GM04503 (cell line): ENCODE measurements at regions not wholly inside any gene's neighbourhood (a gene's known extent, or its start where the extent isn't known, plus 50 kb on each side); places are given as distances from the start of the nearest gene placed in this dataset.
"Not testable (repeated sequence)": the region's sequence is repeated elsewhere in the genome, so short reads cannot be mapped to it uniquely, and the experiment has no call there.

ENCODE experiments used
- DNase-seq: peaks from one replicate; pipeline ENCODE4 v3.0.0-alpha.2; 2012; ENCODE audit warnings: low read depth

DNA sequence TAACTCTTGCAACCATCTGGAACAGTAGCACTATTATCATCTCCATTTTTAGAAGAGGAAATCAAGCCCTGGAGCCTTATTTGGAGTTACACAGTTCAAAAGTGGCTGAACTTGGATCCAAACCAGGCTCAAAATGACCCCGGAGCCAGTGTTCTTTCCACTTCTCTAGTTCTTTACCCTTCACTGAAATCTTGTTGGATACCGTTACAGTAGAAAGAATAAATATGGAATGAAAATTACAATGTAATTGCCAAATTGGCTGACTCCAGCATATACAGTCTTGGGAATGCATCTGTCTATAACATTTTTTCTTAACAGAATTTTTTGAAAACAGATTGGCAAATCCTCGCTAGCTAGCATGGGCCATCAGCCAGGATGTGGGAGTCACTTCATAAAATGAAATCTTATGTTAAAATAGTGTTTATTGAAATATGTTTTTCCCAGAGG lies 261.4 kb downstream of the CTH start:
- no peak for DNase-seq

DNA sequence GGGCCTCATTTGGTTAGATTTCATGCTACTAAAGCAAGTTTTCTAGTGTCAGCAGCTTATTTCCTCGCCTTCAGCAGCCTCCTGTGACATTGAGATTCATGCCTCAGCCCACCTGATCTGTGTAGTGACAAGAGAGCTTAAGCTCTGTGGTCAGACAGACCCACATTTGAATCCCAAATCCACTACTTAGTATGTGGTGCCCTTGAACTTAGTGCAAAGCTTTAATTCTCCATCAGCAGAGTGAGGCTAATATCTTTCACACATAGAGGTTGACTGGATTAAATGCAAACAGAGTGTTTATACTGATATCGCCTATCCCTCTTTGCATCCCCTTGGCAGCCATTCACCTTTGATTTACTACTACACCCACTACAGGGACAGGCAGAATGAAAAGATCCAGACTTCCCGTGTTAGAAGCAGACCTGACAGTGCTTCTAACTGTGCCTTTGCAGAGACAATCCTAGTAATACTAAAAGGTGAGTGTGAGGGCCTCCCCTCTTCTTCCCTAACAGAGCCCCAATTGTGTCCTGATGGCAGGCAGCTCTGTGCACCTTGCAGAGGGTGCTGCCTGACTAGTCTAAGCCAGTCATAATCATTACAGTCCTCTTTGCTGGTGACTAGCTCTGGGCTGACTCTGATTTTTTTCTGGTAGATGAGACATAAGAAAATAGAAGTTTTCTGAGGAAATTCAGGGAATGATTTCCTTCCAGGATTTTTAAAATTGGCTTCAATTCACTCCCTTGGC lies 264.0 kb downstream of the CTH start:
- DNase-seq, result no peak

DNA sequence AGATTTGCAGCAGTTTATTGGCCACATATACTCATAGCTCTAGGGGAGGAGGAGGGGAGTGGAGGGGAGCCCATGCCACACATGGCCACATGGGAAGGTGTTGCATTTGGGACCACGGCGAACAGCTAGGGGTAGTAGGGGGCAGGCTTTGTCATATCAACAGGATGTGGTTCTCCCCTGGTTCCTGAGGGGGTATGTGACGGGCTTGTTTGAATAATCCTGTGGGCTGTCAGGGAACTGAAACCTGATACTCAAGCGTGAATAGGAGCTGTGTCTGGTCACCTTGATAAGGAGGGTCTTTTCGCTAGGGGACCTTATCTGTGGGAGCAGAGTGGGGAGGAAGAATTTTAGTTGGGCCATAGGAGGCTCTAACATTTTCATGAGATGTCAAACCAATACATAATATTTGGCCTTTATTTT lies 264.7 kb downstream of the CTH start:
- DNase-seq, result no peak

DNA sequence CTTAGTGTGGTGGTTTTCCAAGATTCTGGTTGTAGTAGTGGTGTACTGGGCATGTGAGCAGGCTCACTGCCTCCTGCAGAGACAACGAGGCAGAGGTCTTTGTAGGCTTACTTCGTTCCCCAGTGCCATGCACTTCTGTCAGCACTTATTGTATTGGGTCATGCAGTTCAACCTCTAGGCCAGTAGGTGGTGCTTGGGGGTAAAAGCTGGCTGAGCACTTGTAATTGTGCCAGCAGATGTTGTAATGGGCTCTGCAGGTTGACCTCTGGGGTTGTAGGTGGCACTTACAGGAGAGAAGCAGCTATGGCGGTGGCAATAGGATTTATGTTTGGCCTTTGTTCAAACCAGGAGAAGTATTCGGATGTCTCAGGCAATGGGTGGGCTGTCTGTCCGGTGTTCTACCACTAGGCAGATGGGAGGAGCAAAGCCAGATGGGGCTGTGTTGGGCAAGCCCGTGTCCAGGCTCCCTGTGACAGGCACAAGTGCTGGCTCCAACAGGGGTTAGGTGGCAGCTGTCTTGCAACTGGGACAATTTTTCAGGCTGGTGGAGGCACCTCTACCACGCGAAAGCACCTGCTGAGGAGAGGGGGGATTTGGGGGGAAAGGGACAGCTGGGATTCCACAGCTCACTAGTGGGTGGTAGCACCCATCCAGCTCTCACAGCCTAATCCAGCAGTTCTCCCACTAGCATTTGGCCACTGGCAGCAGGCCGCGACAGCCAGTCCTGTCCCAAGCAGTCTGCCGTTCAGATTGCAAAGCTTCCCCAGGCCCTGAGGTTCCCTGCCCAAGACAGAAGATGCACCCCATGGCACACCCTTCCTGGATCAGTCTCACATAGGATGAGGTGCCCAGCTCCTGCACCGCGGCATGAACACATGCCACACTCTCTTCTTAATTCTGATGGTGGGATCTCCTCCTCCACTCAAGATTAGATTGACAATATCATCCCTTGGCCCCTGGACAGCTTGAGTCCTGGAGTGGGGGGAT lies 274.5 kb downstream of the CTH start:
- no peak for DNase-seq

DNA sequence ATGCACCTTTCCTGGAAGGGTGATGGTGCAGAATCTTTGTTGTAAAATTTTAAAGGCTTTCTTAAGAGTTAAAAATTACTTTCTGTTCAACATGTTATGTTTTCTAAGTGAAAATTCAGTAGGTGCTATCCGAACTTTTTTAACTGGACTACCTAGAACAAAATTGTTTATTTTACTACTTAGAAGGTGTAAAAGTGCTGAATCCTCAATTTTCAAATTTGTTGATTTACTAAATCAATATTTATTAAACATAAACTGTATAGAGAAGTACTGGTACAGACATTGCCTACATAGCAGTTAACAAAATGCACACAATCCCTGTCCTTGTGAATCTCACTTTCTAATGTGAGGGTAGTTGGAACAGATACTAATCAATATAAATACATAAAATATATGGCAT lies 277.5 kb downstream of the CTH start:
- no peak for DNase-seq

DNA sequence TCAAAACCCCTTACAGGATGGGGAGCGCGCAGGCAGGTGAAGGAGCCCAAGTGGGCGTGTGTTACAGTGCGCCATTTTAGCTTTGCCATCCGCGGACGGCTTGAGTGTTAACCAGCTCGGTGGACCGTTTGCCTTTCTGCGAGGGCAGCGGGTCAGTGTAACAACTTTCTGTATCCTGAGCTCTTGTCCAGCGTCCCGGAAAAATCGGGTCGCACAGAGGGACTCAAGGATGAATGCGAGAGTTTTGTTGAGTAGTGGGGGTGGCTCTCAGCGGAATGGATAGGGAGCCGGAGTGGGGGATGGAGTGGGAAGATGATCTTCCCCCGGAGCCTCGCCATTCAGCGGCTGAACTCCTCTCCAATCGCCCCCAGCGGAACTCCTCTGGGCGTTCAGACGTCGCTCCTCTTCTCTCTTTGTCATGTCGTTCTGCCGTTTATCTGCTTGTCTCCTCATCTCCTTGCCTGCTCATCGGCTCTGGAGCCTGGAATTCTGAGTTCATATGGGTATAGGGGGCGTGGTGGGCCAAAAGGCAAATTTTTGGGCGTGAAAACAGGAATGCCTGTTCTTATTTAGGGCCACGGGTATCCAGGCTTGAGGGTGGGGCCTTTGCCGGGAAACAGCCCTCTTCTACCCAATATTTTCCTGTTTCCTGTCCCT lies 295.4 kb downstream of the CTH start:
- no peak for DNase-seq

DNA sequence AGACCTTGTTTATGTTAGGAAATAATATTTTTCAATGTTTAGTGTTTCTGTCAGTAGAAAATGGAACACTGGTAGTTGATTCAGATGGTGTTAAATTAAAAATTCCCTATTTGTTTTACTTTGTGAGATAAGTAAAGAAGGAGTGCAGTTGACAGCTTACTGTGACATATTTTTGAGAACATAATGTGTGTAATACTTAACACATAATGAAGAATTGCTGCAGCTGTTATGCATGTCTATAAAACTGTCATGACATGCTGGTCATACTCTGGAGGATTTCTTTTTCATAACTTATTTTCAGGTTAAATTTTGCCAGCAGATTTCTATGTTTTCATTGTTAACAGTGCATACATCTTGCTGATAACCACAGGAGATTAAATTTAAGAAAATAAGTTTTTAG lies 296.1 kb downstream of the CTH start:
- no peak for DNase-seq

DNA sequence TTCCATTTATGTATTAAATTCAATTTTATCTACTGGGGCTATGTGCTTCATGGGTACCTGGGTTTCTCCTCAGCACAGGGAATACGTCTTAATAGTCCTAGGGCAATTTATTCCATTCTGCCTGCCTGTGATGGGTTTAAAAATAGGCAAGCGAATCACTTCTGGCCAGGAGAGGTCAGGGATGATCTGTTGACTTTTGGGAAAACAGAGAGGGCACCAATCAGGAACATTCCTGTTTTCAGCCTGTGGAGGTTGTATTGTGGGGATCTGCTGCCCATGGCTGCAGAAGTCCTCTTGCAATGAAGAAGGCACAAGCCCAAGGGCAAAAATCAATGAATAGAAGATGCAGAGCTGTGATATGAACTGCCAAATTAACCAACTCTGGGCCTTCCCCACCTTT lies 303.1 kb downstream of the CTH start:
- no peak for DNase-seq

DNA sequence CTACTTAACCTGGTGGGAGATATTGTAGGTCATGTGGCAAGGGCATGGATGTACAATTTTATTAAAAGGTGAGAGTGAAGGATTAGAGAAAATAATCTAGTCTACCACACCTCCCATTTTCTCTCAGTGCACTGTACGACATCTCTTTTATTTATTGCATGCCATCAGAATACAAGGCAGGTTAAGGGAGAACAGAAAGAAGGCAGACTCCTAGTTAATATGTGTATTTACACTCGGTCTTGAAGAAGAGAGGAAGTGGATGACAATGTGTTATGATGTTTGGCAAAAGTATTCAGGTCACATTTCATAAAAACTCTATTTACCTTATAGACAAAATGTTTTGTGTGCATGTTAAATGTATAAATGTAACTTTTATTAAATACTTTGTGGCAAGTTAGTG lies 306.1 kb downstream of the CTH start:
- DNase-seq, result no peak

DNA sequence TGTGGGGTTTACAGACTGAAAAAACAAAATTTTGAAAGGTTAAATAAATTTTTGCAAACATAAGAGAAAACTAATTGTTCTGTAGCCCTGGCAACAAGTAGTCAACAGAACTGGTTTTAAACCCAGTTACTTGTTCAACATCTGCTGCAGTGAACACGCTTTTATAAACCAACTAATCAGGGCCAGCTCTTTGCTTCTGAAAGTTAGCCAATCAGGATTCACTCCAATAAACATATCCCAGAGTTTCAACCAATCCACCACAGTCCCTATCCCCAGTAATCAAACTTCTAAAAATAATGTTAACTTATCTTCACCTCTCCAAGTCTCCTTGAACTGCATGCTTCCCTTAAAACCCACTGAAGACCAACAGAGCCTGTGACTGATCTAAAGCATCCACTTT lies 306.6 kb downstream of the CTH start:
- no peak for DNase-seq

DNA sequence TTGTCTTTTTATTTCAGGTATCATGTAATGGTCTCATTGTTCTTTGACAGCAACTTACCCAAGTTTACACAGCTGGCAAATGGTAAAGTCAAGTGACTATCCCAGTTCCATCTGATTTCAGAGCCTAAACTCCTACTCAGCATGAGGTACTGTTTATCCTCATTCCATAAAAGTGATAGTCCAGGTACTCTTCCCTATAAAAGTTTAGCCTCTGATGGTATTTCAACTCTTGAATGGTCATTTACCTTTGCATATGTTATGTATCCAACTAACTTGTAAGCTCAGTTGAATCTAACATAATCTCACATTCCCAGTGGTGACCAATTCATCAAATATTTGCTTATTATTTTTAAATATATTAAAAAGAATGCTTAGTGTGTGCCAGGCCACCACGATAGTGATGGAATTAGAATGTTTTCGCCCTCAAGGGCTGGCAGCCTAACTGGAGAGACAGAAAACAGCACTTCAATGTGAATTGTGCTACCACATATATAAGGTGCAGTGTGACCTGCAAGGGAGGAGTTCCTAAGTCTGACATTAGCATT lies 307.1 kb downstream of the CTH start:
- DNase-seq, result no peak

DNA sequence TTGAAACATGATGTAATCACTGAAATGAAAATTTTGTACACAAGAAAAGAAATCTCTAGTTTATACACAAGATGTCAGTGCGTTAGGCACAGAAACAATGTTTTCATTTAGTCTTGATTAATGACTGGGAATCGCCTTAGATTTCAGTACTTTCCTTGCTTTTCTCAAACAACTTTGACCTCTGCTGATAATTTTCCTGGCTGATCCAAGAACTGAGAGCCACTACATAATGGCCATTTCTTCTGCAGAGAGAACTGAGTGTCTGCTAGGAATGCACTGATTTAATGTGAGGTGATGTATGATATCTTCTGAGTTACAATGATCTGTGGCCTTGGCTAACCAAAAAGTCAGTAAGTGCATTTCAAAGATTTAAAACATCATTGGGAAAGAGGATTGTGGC lies 308.1 kb downstream of the CTH start:
- DNase-seq, result peak; percentile 39

DNA sequence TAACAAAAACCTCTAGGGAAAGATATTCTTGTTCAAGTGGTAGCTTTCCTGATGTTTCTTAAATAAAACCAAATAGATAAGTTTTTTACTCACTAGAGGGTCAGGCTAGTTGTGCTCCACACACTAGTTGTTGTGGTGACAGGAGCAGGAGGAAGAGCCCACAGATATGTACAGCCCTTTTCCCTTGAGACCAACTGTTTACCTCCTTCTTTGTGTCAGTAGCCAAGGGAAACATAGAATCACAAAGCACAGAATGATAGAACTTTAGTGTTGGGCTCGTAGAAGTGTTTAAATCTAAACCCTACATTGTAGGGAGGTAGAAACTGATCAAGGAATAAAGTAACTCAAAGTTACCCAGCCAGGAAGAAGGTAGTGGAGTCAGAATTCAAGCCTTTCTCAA lies 309.0 kb downstream of the CTH start:
- no peak for DNase-seq

DNA sequence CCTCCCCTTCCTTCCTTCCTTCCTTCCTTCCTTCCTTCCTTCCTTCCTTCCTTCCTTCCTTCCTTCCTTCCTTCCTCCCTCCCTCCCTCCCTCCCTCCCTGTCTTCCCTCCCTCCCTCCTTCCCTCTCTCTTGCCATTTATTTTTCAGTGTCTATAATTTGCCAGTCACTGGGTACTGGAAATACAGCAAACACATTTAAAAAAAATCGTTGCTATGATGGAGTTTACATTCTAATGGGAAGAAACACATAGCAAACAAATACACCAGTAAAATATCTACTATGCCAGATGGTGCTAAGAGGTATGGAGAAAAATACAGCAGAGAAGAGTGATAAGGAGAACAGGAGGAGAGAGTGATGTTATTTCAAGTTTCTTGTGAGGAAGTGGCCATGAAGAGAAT lies 309.5 kb downstream of the CTH start:
- DNase-seq, result no peak

DNA sequence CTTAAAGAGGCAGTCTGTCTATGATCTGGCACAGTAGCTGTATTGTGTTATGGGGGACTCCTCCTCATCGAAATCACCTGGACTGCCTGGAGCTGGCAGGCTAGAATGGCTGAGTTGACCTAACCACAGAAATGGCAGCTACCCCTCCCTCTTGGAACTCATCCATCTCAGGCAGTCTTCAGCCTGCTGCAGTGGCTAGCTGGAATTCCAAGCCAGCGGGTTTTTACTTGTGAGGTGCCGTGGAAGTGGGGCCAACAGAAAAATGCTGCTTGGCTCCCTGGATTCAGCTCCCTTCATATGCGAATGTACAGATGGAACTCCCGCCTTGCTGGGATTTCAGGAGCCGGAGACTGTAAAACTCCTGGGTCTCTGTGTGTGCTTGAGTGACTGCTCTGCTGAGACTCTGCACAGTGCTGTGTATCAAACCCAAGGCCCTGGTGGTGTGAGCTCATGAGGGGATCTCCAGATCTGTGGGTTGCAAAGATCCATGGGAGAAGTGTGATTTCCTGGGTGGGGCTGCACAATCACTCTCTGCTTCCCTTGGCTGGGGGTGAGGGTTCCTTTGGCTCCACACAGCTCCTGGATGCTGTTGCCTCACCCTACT lies 316.9 kb downstream of the CTH start:
- DNase-seq, result no peak

DNA sequence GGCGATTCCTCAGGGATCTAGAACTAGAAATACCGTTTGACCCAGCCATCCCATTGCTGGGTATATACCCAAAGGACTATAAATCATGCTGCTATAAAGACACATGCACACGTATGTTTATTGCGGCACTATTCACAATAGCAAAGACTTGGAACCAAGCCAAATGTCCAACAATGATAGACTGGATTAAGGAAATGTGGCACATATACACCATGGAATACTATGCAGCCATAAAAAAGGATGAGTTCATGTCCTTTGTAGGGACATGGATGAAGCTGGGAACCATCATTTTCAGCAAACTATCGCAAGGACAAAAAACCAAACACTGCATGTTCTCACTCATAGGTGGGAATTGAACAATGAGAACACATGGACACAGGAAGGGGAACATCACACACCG lies 311.1 kb downstream of the PTGER3 start:
- not testable (repeated sequence) for DNase-seq

DNA sequence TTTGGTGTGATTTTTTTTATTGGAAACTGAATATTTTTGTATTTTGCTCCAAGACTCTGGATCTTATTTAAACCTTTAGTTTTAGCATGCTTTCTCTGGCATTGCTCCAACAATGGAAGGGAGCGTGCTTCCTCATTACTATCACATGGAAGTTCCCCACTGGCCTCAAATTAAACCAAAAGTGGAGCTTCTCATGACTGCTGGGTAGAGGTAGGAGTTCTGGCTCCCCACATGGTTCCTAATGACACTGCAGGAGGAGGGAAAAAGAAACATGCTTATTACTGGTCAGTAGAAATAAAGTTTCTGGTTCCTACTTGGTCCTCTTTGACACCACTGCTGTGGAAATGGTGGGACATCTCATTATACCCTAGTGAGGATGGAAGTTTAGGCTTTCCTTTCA lies 310.5 kb downstream of the PTGER3 start:
- no peak for DNase-seq

DNA sequence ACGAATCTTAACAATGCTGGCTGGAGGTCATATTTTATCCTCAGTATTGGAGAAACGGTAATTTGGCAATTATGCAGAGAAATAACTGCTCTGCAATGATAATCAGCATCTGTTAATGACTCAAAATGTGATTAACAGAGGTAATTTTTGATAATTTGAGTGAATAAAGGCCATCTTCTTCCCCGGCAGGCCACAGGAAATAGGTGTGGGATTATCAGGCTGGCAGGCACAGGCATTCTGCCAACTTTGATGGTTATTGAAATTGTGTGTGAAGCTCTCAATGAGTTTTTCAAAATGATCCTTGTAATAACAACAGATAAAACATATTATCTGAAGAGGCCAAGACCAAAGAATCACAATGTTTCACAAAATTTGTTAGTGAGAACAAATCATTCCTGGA lies 309.0 kb downstream of the PTGER3 start:
- DNase-seq, result no peak

DNA sequence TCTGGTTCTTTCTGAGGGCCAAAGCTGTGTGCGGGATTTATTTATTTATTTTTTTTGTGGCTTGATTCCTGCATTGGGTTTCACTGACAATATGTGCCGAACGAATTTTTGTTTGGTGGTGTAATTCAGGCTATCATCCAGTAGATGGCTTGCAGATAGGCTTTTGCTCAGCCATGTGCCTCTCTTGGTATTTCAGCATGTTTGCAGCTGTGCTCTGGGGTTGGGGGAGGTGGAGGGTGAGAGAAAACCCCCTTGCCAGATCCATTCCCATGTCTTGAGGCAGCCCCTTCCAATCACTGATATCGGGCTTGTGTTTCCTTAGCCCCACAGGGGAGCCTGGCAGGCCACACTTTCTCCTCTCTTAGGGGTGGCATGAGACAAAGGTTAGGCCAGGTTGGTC lies 302.4 kb downstream of the PTGER3 start:
- no peak for DNase-seq

DNA sequence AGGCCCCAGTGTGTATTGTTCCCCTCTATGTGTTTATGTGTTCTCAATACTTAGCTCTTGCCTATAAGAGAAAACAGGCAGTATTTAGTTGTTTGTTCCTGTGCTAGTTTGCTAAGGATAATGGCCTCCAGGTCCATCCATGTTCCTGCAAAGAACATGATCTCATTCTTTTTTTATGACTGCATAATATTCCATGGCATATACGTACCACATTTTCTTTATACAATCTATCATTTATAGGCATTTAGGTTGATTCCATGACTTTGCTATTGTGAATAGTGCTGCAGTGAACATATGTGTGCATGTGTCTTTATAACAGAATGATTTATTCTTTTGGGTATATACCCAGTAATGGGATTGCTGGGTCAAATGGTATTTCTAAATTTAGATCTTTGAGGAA lies 301.6 kb downstream of the PTGER3 start:
- not testable (repeated sequence) for DNase-seq

DNA sequence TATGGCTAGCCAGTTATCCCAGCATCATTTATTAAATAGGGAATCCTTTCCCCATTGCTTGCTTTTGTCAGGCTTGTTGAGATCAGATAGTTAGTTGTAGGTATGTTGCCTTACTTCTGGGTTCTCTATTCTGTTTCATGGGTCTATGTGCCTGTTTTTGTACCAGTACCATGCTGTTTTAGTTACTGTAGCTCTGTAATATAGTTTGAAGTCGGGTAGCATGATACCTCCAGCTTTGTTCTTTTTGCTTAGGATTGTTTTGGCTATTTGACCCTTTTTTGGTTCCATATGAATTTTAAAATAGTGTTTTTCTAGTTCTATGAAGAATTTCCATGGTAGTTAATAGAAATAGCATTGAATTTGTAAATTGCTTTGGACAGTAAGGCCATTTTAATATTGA lies 300.5 kb downstream of the PTGER3 start:
- DNase-seq, result not testable (repeated sequence)
